ENCODE measurements at regions not wholly inside any gene's neighbourhood (a gene's known extent, or its start where the extent isn't known, plus 50 kb on each side); places are given as distances from the start of the nearest gene placed in this dataset.

DNA sequence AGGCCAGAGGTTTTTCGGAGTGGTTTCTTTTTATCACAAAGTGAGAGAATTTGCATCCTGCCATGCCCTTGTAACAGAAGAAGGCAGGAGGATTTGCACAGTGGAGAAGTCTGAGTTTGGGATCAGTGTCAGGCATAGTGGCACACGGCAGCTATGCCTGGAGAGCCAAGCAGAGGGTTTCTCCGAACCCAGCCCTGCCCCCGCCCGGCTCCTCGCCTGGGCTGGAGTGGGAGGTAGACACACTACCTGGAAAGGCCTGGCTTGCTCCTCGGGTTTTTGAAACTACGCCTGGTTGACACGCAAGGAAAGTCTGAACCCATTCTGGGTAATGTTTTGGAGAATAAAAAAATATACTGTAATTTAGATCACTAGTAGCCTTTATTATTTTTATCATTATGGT, 1653.6 kb upstream of the TENM3 start:
- no TSS peak for BruUV-seq (replicated peaks)
- ATAC-seq = no peak
- H3K36me3 ChIP-seq (ENCODE audit: control insufficient read depth in 1 of 2, insufficient read depth in 2 of 2, low read length in 2 of 2) = no peaks in the 10 kb centered on the region

More for the DNA sequence above, 1653.6 kb upstream of the TENM3 start:
- H3K27ac ChIP-seq (ENCODE audit: low read depth, low read length) = no peak overlapping the region
- no peak overlapping the region for H2AFZ ChIP-seq (ENCODE audit: low read depth, low read length, poor library complexity, severe bottlenecking)
- H3K79me2 ChIP-seq (ENCODE audit: insufficient read depth, low read length) = no peaks in the 10 kb centered on the region
- no peaks in the 10 kb centered on the region for H3K9me3 ChIP-seq (ENCODE audit: control insufficient read depth in 1 of 2, insufficient read depth in 1 of 2, low read depth in 1 of 2, low read length in 2 of 2)
- H3K9me2 ChIP-seq (ENCODE audit: insufficient read depth) = no peaks in the 10 kb centered on the region
- intact Hi-C loops (cut with micrococcal nuclease) = no loop called here
- no peaks in the 10 kb centered on the region for H4K20me1 ChIP-seq (ENCODE audit: insufficient read depth)
- ChIA-PET CTCF (no interaction called here), RAD21 (ENCODE audit: low non-redundant PET in 1 of 2, low total read pairs in 2 of 2, uncharacterized antibody in 2 of 2, unreplicated experiment in 2 of 2) (no interaction called here), POLR2A (no interaction called here)
- no peak overlapping the region for H3K9ac ChIP-seq (ENCODE audit: low read length)
- H3K27me3 ChIP-seq (ENCODE audit: insufficient read depth, low read length) = no peaks in the 10 kb centered on the region
- TF ChIP-seq FOSL1 (IDR thresholded peaks at IDR 0.05; ENCODE audit: low read depth) (no peak), RAD21 (IDR thresholded peaks at IDR 0.05; ENCODE audit: low read depth) (no peak), CBX3 (IDR thresholded peaks at IDR 0.05; ENCODE audit: low read depth) (no peak), ELF1 (IDR thresholded peaks at IDR 0.05; ENCODE audit: borderline replicate concordance, low read depth) (no peak), SP1 (IDR thresholded peaks at IDR 0.05; ENCODE audit: low read depth) (no peak), EZH2phosphoT487 (IDR thresholded peaks at IDR 0.05; ENCODE audit: borderline replicate concordance) (no peak), TCF7L2 (IDR thresholded peaks at IDR 0.05; ENCODE audit: borderline replicate concordance, extremely low read depth, insufficient read depth, insufficient read length) (no peak), SIN3A (IDR thresholded peaks at IDR 0.05; ENCODE audit: low read depth) (no peak), REST (IDR thresholded peaks at IDR 0.05; ENCODE audit: low read depth) (no peak), EZH2 (IDR thresholded peaks at IDR 0.05) (no peak), POLR2A (IDR thresholded peaks at IDR 0.05; ENCODE audit: borderline replicate concordance, extremely low read depth, insufficient read depth, insufficient read length) (no peak), ZNF274 (IDR thresholded peaks at IDR 0.05; ENCODE audit: low read depth, low read length) (no peak), CTCF (IDR thresholded peaks at IDR 0.05 in 2 of 3, conservative IDR thresholded peaks at IDR 0.05 in 1 of 3; ENCODE audit: borderline replicate concordance in 1 of 3, insufficient read depth in 1 of 3, low read depth in 2 of 3, low read length in 2 of 3) (no peak), YY1 (IDR thresholded peaks at IDR 0.05; ENCODE audit: extremely low read depth, insufficient replicate concordance, low read depth, low read length) (no peak), JUND (IDR thresholded peaks at IDR 0.05) (no peak), CEBPB (IDR thresholded peaks at IDR 0.05; ENCODE audit: low read depth) (no peak), EGR1 (IDR thresholded peaks at IDR 0.05; ENCODE audit: low read depth) (no peak), POLR2AphosphoS5 (IDR thresholded peaks at IDR 0.05; ENCODE audit: low read depth, low read length) (no peak)
- TF ChIP-seq, protein P1, sequence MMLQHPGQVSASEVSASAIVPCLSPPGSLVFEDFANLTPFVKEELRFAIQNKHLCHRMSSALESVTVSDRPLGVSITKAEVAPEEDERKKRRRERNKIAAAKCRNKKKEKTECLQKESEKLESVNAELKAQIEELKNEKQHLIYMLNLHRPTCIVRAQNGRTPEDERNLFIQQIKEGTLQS (IDR thresholded peaks at IDR 0.05) = no peak
- TF ChIP-seq, protein P2, sequence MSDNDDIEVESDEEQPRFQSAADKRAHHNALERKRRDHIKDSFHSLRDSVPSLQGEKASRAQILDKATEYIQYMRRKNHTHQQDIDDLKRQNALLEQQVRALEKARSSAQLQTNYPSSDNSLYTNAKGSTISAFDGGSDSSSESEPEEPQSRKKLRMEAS (IDR thresholded peaks at IDR 0.05) = no peak
- H3K4me2 ChIP-seq (ENCODE audit: low read length) = no peak overlapping the region
- H3K4me3 ChIP-seq (replicated peaks in 1 of 2; ENCODE audit: low read depth in 1 of 2, low read length in 2 of 2) = no peak overlapping the region
- no peaks in the 10 kb centered on the region for H3K4me1 ChIP-seq (ENCODE audit: control insufficient read depth in 1 of 2, insufficient read depth in 2 of 2, low read length in 2 of 2)
- no peak for DNase-seq (ENCODE audit: low read depth, low spot score)

Measured in HCT116 (cell line).